ENCODE measurements at regions not wholly inside any gene's neighbourhood (a gene's known extent, or its start where the extent isn't known, plus 50 kb on each side); places are given as distances from the start of the nearest gene placed in this dataset.

DNA sequence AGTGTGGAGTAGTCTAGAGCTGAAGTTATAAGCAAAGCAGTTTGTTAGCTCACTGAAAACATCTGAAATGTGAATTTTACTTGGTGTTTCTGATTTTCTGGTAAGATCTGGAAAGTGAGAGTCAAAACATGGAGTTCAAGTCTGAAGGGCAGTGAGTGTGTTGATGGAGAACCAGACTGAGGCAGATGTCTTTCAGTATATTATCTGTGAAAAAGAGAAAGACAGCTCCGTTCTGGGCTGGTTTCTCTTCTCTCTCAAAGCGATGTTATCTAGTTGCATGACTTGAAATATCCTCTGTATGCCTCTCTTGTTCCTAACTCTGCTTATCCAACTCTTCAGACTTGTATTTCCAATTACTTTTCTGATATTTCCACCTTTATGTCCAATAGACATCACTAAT lies 381.9 kb upstream of the RGS6 start:
- POLR2A ChIA-PET, result no interaction called here

DNA sequence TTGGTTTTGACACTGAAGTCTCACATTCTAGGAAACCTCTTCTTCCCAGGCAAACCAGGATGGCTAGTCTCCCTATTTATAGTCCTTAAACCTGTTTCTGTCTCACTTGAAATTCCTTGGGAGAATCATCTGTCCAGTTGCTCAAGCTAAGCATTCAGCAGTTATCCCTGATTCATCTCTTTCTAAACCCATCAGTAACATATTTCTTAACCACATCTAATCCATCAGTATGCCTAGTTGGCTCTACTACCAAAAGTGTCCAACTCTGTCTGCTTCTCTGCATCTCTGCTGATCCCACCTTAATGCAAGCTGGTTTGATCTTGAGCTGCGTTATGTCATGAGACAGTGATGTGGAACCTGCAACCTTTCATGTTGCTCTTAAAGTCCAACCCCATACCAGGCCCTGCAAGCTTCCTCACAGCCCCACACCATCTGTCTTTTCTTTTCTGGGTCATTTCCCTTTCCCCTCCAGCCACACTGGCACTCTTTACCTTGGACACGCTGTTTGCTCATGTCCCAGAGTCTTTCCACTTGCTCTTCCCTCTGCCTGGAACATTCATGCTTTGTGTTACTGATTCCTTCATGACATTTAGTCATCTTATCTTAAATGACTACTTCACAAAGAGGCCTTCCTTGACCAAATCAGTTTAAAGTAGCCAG lies 380.8 kb upstream of the RGS6 start:
- Histone ChIP-seq H3K4me3 (ENCODE audit: low read depth, low read length) (no peak overlapping the region), H3K36me3 (ENCODE audit: control insufficient read depth, insufficient read depth, low read length) (no peaks in the 10 kb centered on the region), H3K27me3 (ENCODE audit: control insufficient read depth, insufficient read depth, low read length) (no peaks in the 10 kb centered on the region)
- TF ChIP-seq CTCF (IDR thresholded peaks at IDR 0.05; ENCODE audit: insufficient read depth, low read depth, low read length), result no peak
- CTCF ChIA-PET, result interaction anchor here (0.9 kb wide), 1 partner anchor 26 kb away, joined by 3 read pairs; no protein-coding TSS in a partner anchor
- POLR2A ChIA-PET, result no interaction called here
- DNase-seq (ENCODE audit: low read depth), result peak; percentile 49

More for the DNA sequence above, 381.9 kb upstream of the RGS6 start:
- H3K27me3 ChIP-seq (ENCODE audit: control insufficient read depth, insufficient read depth, low read length), result no peaks in the 10 kb centered on the region
- CTCF ChIA-PET, result interaction anchor here (0.9 to 1.2 kb wide), 2 partner anchors 14 to 25 kb away, joined by 3 read pairs; no protein-coding TSS in a partner anchor
- no peak overlapping the region for H3K4me3 ChIP-seq (ENCODE audit: low read depth, low read length)
- TF ChIP-seq CTCF (IDR thresholded peaks at IDR 0.05; ENCODE audit: insufficient read depth, low read depth, low read length), result no peak
- H3K36me3 ChIP-seq (ENCODE audit: control insufficient read depth, insufficient read depth, low read length), result no peaks in the 10 kb centered on the region
- DNase-seq (ENCODE audit: low read depth), result no peak

DNA sequence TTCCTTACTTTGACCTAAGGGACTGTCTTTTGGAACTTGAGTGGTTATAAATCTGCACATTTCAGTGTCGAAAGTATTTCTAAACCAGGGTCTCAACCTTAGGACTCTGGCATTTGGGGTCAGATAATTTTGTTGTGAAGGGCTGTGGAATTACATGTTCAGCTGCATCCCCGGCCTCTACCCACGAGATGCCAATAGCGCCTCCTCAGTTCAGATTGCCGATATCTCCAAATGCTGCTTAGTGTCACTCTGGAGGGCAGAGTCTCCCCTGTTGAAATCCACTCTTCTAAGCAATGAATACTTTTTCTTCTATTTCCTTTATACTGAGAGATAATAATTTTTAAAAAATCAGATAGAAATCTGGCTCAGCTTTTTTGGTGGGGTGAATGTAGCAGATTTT lies 379.4 kb upstream of the RGS6 start:
- Histone ChIP-seq H3K27me3 (ENCODE audit: control insufficient read depth, insufficient read depth, low read length) (no peaks in the 10 kb centered on the region), H3K36me3 (ENCODE audit: control insufficient read depth, insufficient read depth, low read length) (no peaks in the 10 kb centered on the region), H3K4me3 (ENCODE audit: low read depth, low read length) (no peak overlapping the region)
- no peak for TF ChIP-seq CTCF (IDR thresholded peaks at IDR 0.05; ENCODE audit: insufficient read depth, low read depth, low read length)
- POLR2A ChIA-PET, result no interaction called here
- DNase-seq (ENCODE audit: low read depth), result no peak
- CTCF ChIA-PET, result no interaction called here

- POLR2A ChIA-PET, result no interaction called here
- TF ChIP-seq CTCF (IDR thresholded peaks at IDR 0.05; ENCODE audit: insufficient read depth, low read depth, low read length), result no peak
- CTCF ChIA-PET, result interaction anchor here (1.9 kb wide), 1 partner anchor 199 kb away, joined by 5 read pairs; no protein-coding TSS in a partner anchor
- H3K4me3 ChIP-seq (ENCODE audit: low read depth, low read length), result no peak overlapping the region
- H3K27me3 ChIP-seq (ENCODE audit: control insufficient read depth, insufficient read depth, low read length), result no peaks in the 10 kb centered on the region
- no peak for DNase-seq (ENCODE audit: low read depth)
- peaks cover under 1% of the 10 kb centered on the region; the same call in 1 of the 2 replicates for H3K36me3 ChIP-seq (ENCODE audit: control insufficient read depth, insufficient read depth, low read length)
Measured at GRCh38 chr14:71553779-71554178, 378.4 kb upstream of the RGS6 start.

DNA sequence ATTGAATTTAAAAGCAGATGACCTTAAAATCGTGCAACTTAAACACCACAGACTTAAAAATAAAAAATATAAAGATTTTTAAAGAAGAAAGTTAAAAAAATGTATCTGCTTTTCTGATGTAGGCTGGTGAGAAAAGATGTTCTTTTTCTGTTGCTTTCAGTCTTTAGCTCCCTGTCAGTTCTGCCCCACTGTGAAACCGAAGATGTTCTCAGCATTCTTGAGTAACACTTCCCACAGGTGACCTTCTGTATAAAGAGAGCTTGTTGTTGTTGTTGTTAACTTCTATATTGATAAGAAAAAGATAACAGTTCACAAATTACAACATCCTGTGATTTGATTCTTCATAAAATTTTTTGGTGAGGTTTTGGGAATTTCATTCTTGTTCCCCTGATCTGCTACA lies 377.9 kb upstream of the RGS6 start:
- TF ChIP-seq CTCF (IDR thresholded peaks at IDR 0.05; ENCODE audit: insufficient read depth, low read depth, low read length), result no peak
- H3K27me3 ChIP-seq (ENCODE audit: control insufficient read depth, insufficient read depth, low read length), result no peaks in the 10 kb centered on the region
- no peak overlapping the region for H3K4me3 ChIP-seq (ENCODE audit: low read depth, low read length)
- POLR2A ChIA-PET, result no interaction called here
- no peak for DNase-seq (ENCODE audit: low read depth)
- peaks cover 2% of the 10 kb centered on the region; the same call in 1 of the 2 replicates for H3K36me3 ChIP-seq (ENCODE audit: control insufficient read depth, insufficient read depth, low read length)
- CTCF ChIA-PET, result interaction anchor here (1.9 kb wide), 1 partner anchor 198 kb away, joined by 5 read pairs; no protein-coding TSS in a partner anchor

All from BJ (cell line).